Testis (tissue), 2 donors: ENCODE measurements at regions not wholly inside any gene's neighbourhood (a gene's known extent, or its start where the extent isn't known, plus 50 kb on each side); places are given as distances from the start of the nearest gene placed in this dataset.

Experiments used
- DNase-seq: peaks from one replicate; pipeline ENCODE4 v3.0.0-alpha.2; 2019
- H3K27ac ChIP-seq, 2 donors: fragments of 200-600 bp; sonication (generic); one replicate each; pipeline ENCODE4 v1.5.1; 2019
- H3K27me3 ChIP-seq: fragments of 200-600 bp; sonication (generic); one replicate; pipeline ENCODE4 v1.5.1; 2019
- H3K36me3 ChIP-seq: fragments of 200-600 bp; sonication (generic); one replicate; pipeline ENCODE4 v1.5.1; 2017; ENCODE audit warnings: low read depth; ENCODE audit errors: missing control alignments
- H3K4me1 ChIP-seq: fragments of 200-600 bp; sonication (generic); one replicate; pipeline ENCODE4 v1.5.1; 2019
- H3K4me3 ChIP-seq, 2 donors: fragments of 200-600 bp; sonication (generic); one replicate each; pipeline ENCODE4 v1.5.1; 2017 to 2019
- H3K9me3 ChIP-seq: fragments of 200-600 bp; sonication (generic); one replicate; pipeline ENCODE4 v1.5.1; 2017
- CTCF ChIP-seq, 3 experiments: fragments of 450-650 bp in 2 of 3; fragments of 200-600 bp in 1 of 3; sonication (generic) in 1 of 3; IDR thresholded peaks; one replicate each; pipeline ENCODE4 v1.5.1; 2016 to 2019; ENCODE audit warnings: antibody characterized with exemption in 3 of 3, mild to moderate bottlenecking in 2 of 3, moderate library complexity in 1 of 3
- POLR2A ChIP-seq: fragments of 450-650 bp; IDR thresholded peaks from one replicate; pipeline ENCODE4 v1.6.1; 2017; ENCODE audit warnings: antibody characterized with exemption, mild to moderate bottlenecking, moderate library complexity
- WGBS, 2 donors: methylation state at CpG; one replicate each; pipeline ENCODE4 v1.1.5; 2018; 5-methylcytosine and 5-hydroxymethylcytosine counted together
- intact Hi-C: fragments of 100-400 bp; cut with DNase I; formaldehyde crosslinking; loops from one replicate; pipeline ENCODE4 v1.15.1; 2023; ENCODE audit warnings: low total_unique reads

- WGBS, 2 donors, result 86 to 93% methylated on average over 2 of the region's 2 CpGs
- Histone ChIP-seq H3K9me3 (no peaks in the 10 kb centered on the region), H3K36me3 (no peaks in the 10 kb centered on the region), H3K4me3 (no peak overlapping the region), H3K4me1 (no peaks in the 10 kb centered on the region), H3K27me3 (no peaks in the 10 kb centered on the region), H3K27ac (no peak overlapping the region)
- DNase-seq, result no peak
- intact Hi-C loops, result no loop called here
- TF ChIP-seq POLR2A (no peak), CTCF (IDR thresholded peaks at IDR 0.05) (no peak)
These were observed 285.4 kb upstream of the AZI2 start for GRCh38 chr3:28634019-28634418.

- Histone ChIP-seq H3K27me3 (no peaks in the 10 kb centered on the region), H3K9me3 (no peaks in the 10 kb centered on the region), H3K4me1 (no peaks in the 10 kb centered on the region), H3K27ac (no peak overlapping the region), H3K4me3 (no peak overlapping the region), H3K36me3 (no peaks in the 10 kb centered on the region)
- 85% methylated on average over 3 of the region's 3 CpGs for WGBS, 2 donors
- DNase-seq, result no peak
- intact Hi-C loops, result no loop called here
- TF ChIP-seq POLR2A (no peak), CTCF (IDR thresholded peaks at IDR 0.05) (no peak)
These were observed 289.1 kb upstream of the AZI2 start for GRCh38 chr3:28637742-28638141.

- Histone ChIP-seq H3K4me3 (no peak overlapping the region), H3K36me3 (no peaks in the 10 kb centered on the region), H3K4me1 (no peaks in the 10 kb centered on the region), H3K27me3 (no peaks in the 10 kb centered on the region), H3K9me3 (no peaks in the 10 kb centered on the region), H3K27ac (no peak overlapping the region)
- 82 to 89% methylated on average over 2 of the region's 2 CpGs for WGBS, 2 donors
- TF ChIP-seq CTCF (IDR thresholded peaks at IDR 0.05), result no peak
- TF ChIP-seq POLR2A, result no peak
- no peak for DNase-seq
- intact Hi-C loops, result no loop called here
These were observed 296.5 kb upstream of the AZI2 start for GRCh38 chr3:28645149-28645548.

GRCh38 chr3:28646435-28646834, 297.8 kb upstream of the AZI2 start:
- H3K27ac ChIP-seq, result no peak overlapping the region
- no peak for DNase-seq
- intact Hi-C loops, result no loop called here
- WGBS, 2 donors, result 42 to 62% methylated on average over 4 of the region's 4 CpGs
- H3K9me3 ChIP-seq, result no peaks in the 10 kb centered on the region
- H3K4me1 ChIP-seq, result no peaks in the 10 kb centered on the region
- no peaks in the 10 kb centered on the region for H3K36me3 ChIP-seq
- H3K4me3 ChIP-seq, result no peak overlapping the region
- TF ChIP-seq CTCF (IDR thresholded peaks at IDR 0.05) (no peak), POLR2A (no peak)
- H3K27me3 ChIP-seq, result no peaks in the 10 kb centered on the region

DNA sequence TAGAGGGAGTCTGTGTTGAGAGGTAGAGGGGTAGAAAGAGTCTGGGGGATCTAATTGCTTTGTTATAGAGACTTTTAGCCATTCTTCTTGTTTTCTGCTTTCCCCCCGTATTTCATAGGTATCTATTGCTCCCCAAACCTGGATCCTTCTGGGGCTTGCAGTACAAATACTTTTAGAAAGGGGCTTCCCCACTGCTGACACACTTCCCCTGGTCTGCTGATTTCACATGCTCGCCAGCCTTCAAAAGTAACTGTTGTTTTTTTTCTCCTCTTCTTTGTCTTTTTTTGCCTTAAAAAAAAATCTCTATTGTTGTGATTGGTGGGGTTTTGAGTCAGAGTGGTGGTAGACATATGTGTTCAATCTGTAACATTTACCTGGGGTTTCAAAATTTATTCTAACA, 300.6 kb upstream of the AZI2 start:
- no peak overlapping the region for H3K27ac ChIP-seq
- WGBS, 2 donors, result 95 to 97% methylated on average over 2 of the region's 2 CpGs

More for the DNA sequence above, 300.6 kb upstream of the AZI2 start:
- TF ChIP-seq POLR2A, result no peak
- no peak for TF ChIP-seq CTCF (IDR thresholded peaks at IDR 0.05)
- no peaks in the 10 kb centered on the region for H3K9me3 ChIP-seq
- intact Hi-C loops, result no loop called here
- H3K4me1 ChIP-seq, result no peaks in the 10 kb centered on the region
- DNase-seq, result no peak
- H3K27me3 ChIP-seq, result no peaks in the 10 kb centered on the region
- H3K4me3 ChIP-seq, result no peak overlapping the region
- H3K36me3 ChIP-seq, result no peaks in the 10 kb centered on the region
